HUES48 (cell line): ENCODE measurements at regions not wholly inside any gene's neighbourhood (a gene's known extent, or its start where the extent isn't known, plus 50 kb on each side); places are given as distances from the start of the nearest gene placed in this dataset.

ENCODE experiments used
- H3K27ac ChIP-seq: one replicate; pipeline ENCODE4 v1.7.0; 2013; ENCODE audit warnings: low read depth, low read length, inconsistent platforms
- H3K27me3 ChIP-seq: 2 replicates; pipeline ENCODE4 v1.6.1; 2013; ENCODE audit warnings: mild to moderate bottlenecking, low read length; ENCODE audit not compliant: control insufficient read depth, insufficient read depth
- H3K36me3 ChIP-seq: 2 replicates; pipeline ENCODE4 v1.6.1; 2013; ENCODE audit warnings: low read length; ENCODE audit not compliant: control insufficient read depth, insufficient read depth
- H3K4me1 ChIP-seq: 2 replicates; pipeline ENCODE4 v1.6.1; 2013; ENCODE audit warnings: mild to moderate bottlenecking, low read length; ENCODE audit not compliant: control insufficient read depth, insufficient read depth
- H3K4me3 ChIP-seq: 2 replicates; pipeline ENCODE4 v1.5.1; 2013; ENCODE audit warnings: mild to moderate bottlenecking, low read depth, low read length
- H3K9ac ChIP-seq: 2 replicates; pipeline ENCODE4 v1.6.1; 2013; ENCODE audit warnings: mild to moderate bottlenecking, low read depth, low read length, moderate library complexity
- H3K9me3 ChIP-seq: 2 replicates; pipeline ENCODE4 v1.6.1; 2013; ENCODE audit warnings: low read length; ENCODE audit not compliant: control insufficient read depth, insufficient read depth

- no peak overlapping the region for H3K27ac ChIP-seq
- H3K36me3 ChIP-seq = no peaks in the 10 kb centered on the region
- peaks cover 20% of the 10 kb centered on the region; the same call in 1 of the 2 replicates for H3K4me1 ChIP-seq
- no peaks in the 10 kb centered on the region for H3K9me3 ChIP-seq
- no peak overlapping the region for H3K9ac ChIP-seq
- no peak overlapping the region for H3K4me3 ChIP-seq
- 0 out of 2 replicates have a peak, but pooled peaks cover 7% of the 10 kb centered on the region for H3K27me3 ChIP-seq
Measured at GRCh38 chr1:10957133-10957532, 55.3 kb upstream of the TARDBP start.

GRCh38 chr1:10958614-10959013, 53.8 kb upstream of the TARDBP start:
- Histone ChIP-seq H3K27me3 (0 out of 2 replicates have a peak, but pooled peaks cover 7% of the 10 kb centered on the region), H3K4me3 (no peak overlapping the region), H3K9me3 (no peaks in the 10 kb centered on the region), H3K4me1 (peaks cover 20% of the 10 kb centered on the region; the same call in 1 of the 2 replicates), H3K27ac (no peak overlapping the region), H3K36me3 (no peaks in the 10 kb centered on the region), H3K9ac (no peak overlapping the region)

- H3K27ac ChIP-seq = no peak overlapping the region
- no peak overlapping the region for H3K9ac ChIP-seq
- 0 out of 2 replicates have a peak, but pooled peaks cover 7% of the 10 kb centered on the region for H3K27me3 ChIP-seq
- no peaks in the 10 kb centered on the region for H3K9me3 ChIP-seq
- H3K36me3 ChIP-seq = no peaks in the 10 kb centered on the region
- H3K4me1 ChIP-seq = peaks cover 23% of the 10 kb centered on the region; the same call in 1 of the 2 replicates
- H3K4me3 ChIP-seq = peak overlapping the region; percentile 29; the same call in 1 of the 2 replicates
Measured at GRCh38 chr1:10960411-10961299, 51.8 kb upstream of the TARDBP start.

GRCh38 chr1:10961300-10961833, 51.1 kb upstream of the TARDBP start:
- Histone ChIP-seq H3K4me1 (peaks cover 23% of the 10 kb centered on the region; the same call in 1 of the 2 replicates), H3K36me3 (no peaks in the 10 kb centered on the region), H3K4me3 (no peak overlapping the region; the same call in 1 of the 2 replicates), H3K9me3 (no peaks in the 10 kb centered on the region), H3K27ac (no peak overlapping the region), H3K9ac (no peak overlapping the region), H3K27me3 (0 out of 2 replicates have a peak, but pooled peaks cover 7% of the 10 kb centered on the region)

GRCh38 chr1:10962483-10962882, 50.0 kb upstream of the TARDBP start:
- H3K27me3 ChIP-seq = 0 out of 2 replicates have a peak, but pooled peaks cover 7% of the 10 kb centered on the region
- no peak overlapping the region for H3K27ac ChIP-seq
- peaks cover 23% of the 10 kb centered on the region; the same call in 1 of the 2 replicates for H3K4me1 ChIP-seq
- H3K36me3 ChIP-seq = no peaks in the 10 kb centered on the region
- H3K9ac ChIP-seq = no peak overlapping the region
- H3K4me3 ChIP-seq = no peak overlapping the region
- H3K9me3 ChIP-seq = no peaks in the 10 kb centered on the region
